Head of caudate nucleus (tissue), 42 donors: ENCODE measurements at regions not wholly inside any gene's neighbourhood (a gene's known extent, or its start where the extent isn't known, plus 50 kb on each side); places are given as distances from the start of the nearest gene placed in this dataset.
"Not testable (repeated sequence)": the region's sequence is repeated elsewhere in the genome, so short reads cannot be mapped to it uniquely, and the experiment has no call there.

ENCODE experiments used
- DNase-seq, 42 donors: peaks; one replicate each; pipeline versions ENCODE4 v3.0.0 to v3.0.0-alpha.2; 2020 to 2021; ENCODE audit warnings: mixed read lengths in 7 of 42
- intact Hi-C: fragments of 100-400 bp; cut with DNase I; formaldehyde crosslinking; loops from one replicate; pipeline ENCODE4 v1.15.0; 2022

DNA sequence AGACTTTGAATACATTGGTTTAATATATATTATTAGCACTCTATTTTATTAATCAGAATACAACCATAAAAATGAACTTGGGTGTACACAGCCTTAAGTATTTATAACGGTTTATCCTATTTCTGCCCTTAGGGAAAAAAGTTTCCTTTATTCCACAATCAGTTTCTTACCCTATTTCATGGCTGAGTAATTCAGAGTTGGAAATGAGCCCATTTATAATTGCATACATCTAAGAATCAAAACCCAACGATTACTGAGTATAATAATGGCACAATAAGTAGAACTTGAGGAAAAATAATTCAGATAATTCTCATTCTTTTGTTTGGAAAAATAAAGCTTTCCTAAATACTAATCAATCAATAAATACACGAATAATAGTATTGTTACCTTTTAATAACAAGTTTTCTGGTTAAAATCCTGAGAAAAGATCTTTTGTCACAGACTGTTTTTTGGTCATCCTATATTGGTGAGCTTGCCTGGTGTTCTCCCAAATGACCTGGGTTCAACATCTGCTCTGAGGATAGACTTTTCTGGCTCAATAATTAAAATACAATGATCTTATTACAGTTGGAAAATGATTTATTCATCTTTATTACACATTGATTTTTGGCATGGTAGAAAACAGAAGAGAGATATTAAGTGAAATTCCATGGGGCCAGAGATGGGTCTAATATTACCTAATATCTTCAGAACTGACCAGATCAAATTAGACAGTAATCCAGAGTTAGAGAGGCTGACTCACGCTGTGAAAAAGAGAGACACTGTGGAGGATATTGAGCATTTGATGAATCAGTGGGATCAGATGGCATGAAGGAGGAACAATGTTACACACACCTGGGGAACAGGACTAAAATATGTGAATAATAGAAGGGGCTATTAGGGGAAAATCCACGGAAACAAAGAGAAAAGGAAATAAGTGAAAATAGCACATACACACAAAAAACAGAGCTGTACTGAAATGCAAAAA is 162.1 kb upstream of the TBX18 start:
- intact Hi-C loops: no loop called here
- DNase-seq: no peak

DNA sequence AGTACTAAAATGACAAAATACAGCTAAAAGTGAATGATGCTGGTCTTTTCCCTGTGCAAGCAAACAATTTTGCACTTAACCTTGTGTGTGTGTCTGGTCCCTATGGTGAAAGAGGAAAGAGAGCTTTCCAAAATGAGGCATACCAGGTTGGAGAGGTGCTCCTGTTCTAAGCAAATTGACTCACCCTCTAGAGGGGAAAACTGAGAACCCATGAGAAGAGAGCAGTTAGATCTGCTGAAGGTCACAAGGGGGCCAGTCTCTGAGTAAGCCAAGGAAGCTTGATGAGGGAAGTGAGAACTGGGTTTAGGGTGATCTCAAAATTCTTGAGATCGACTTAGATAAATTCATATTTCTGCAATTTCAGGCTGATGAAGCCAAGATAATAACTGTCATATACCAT is 157.5 kb upstream of the TBX18 start:
- intact Hi-C loops: no loop called here
- no peak for DNase-seq

DNA sequence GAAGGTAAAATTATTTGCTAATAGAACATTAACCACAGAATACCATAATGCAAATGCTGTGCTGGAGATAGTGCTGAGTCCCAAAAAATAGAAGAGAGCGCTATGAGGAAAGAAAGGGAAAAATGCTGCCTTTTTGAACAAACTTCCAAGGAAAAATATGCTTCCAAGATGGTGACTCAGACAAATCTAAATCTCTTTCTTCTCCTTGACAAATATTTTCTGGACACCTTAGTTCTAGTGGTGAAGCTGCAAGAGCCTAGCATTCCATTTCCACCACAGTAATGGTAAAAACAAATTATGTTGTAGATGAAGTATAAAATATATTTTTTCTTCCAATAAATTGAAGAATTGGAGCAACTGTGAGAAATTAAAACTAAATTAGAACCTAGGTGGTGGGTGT is 155.6 kb upstream of the TBX18 start:
- intact Hi-C loops: no loop called here
- no peak for DNase-seq

DNA sequence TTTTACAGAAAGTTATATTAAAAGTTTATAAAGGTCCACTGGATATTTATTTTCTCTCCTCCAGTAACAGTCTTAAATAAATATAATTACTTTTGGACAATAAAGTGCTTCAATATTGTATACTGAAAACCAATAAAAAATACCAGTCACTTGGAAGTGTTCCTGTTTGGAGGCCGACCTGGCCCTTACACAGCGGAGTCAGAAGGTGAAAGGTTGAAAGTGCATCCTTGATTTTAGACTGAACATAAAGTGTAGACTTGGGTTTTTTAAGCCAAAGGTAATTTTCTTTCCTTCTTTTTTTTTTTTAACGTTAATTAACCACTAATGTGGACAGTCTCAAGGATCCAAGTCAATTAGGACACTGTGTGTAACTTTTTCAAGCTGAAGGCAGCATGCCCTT is 152.3 kb upstream of the TBX18 start:
- intact Hi-C loops: no loop called here
- no peak for DNase-seq

DNA sequence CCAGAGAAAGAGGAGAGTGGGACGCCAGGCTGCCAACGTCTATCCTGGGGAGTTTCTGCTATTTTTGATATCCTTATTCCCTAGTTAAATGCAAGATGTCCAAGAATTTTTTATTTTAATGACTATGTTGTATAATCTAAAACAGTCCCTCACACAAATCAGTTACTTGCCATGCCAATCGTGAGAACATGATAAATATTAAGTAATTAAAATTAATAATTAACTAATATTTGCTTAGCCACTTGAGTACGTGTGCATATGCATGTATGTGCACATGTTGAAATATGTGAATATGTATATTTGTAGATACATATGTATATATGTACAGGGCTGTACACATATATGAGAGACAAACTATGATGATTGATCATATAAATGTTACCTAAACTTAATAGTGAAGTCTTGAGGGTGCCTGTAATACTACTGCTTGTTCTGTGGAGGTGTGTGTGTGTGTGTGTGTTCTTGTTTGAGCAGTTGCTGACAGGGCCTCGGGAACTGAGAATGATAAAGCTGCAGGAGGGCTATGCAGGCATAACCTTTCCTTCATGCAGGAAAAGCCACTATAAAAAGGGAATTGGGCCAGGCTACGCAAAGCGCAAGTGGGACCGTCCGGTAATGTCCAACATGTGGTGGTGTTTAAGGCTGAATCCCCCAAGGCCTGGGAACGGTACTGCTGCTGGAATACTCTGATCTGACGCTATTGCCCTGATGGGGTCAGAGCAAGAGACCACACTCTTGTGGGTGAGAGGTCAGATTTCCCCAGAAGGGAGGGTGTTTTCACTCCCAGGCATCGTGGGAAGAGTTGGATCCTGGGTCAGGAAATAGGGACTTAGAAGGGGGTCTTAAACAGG is 148.3 kb upstream of the TBX18 start:
- DNase-seq: no peak
- intact Hi-C loops: no loop called here

DNA sequence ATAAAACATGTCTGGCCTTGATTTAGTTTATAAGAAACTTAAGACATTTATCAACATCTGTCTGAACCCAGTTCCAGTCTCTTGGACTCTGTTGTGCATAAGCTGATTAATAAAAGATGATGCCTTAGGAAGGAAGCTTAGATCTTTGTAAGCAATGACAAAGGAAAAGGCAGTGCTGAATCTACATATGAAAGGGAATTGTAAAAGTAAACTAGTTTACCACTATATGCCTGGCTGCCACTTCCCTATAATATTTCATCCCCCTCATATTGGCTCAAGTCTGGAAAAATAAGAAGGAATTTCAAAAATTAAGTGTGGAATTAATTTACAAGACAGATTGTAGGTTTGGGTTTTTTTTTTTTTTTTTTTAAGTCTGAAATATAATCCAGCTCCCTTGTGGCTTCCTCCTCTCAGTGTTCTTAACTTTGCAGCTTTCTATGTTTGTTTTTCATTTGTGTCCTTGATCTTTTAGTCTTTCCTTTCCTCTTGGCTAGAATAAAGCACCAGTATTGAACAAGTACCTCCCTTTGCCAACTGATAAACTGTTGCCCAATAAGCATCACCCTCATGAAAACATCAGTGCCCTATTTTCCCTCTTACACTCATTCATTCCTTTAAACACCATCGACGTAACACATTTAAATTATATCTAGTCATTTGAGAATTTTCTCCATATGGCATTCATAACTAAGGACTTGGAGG is 146.7 kb upstream of the TBX18 start:
- intact Hi-C loops: no loop called here
- no peak for DNase-seq

DNA sequence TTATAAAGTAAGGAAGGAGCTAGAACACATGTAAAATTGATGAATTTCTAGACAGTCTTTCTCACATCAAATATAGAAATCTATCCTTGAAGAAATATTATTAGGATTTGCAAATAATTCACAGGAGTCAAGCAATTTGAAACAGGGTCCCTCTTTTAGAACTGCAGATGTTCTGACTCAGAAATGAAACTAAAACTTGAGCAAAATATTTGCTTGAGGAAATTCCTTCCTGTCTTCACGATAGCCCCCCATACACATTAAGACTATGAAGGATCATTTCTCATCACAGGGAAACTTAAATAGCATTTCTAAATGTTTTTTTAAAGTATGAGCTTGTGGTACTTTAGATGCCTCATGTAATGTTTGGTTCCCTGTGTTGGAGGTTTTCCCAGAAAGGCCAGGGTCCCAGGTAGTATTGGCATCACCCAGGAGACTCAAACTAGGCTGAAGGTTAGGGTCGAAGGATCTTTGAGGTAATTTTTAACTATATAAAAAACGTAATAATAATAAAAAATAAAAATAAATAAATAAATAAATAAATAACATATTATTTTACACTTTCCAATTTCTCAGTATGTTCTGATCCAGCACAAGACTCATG is 144.0 kb upstream of the TBX18 start:
- intact Hi-C loops: no loop called here
- DNase-seq: no peak

DNA sequence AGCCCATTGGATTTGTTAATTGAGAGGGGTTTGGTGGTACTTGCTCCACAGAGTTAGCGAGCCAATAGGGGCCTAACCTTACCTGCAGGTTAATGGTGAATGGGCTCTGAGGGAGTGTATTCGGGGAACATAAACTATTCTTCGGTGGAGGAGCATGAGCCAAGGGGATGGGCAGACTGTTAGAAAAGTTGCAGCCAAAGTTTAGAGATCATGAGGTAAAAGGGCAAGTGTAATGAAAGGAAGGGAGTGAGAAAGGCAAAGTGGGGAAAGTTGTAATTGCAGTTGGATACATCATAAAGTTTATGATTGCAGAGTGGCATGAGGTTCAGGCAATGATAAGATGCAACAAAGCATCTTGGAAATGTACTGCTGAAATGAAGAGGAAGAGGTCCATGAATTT is 142.1 kb upstream of the TBX18 start:
- DNase-seq: no peak
- intact Hi-C loops: no loop called here

DNA sequence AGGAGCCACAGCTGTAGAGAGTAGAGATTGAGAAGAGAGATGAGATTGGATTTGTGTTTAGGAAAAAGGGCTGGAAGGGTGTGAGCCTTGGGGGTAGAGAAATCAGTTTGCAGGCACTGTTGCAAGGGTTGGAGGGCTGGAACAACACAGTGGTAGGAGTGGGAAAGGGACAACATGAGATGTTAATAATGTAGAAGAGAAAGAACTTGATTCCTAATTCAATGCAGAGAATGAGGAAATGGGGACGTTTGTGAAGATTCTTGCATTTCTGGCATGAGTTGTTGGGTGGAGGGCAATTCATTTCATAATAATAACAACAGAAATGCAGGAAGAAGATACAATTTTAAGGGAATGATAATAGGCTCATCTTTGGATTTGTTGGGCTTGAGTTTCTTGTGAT is 141.4 kb upstream of the TBX18 start:
- DNase-seq: no peak
- intact Hi-C loops: no loop called here

DNA sequence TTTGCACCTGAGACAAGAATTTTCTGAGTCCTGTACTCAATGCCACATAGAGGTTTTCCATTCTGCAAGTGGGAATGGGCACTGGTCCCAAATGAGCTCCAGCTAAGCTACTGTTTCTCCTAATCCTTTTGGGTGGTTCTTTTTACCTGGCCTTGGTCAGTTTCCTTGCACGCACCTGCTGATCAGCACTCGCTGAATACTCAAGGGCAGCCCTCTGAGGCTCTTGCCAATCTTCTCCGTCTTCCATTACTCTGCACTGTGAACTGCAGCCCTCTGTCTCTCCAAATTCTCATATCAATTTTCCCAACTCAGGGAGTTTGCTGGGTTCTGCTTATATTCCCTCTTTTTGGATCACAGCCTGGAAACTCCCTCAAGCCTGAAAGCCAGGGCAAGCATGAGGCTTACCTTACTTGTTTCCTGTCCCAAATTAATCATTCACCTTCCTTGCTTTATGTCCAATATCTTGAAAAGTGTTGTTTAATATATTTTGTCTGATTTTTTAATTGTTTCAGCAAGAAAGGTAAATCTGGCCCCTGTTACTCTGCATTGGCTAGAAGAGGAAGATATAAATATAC is 138.0 kb upstream of the TBX18 start:
- no peak for DNase-seq
- intact Hi-C loops: no loop called here

DNA sequence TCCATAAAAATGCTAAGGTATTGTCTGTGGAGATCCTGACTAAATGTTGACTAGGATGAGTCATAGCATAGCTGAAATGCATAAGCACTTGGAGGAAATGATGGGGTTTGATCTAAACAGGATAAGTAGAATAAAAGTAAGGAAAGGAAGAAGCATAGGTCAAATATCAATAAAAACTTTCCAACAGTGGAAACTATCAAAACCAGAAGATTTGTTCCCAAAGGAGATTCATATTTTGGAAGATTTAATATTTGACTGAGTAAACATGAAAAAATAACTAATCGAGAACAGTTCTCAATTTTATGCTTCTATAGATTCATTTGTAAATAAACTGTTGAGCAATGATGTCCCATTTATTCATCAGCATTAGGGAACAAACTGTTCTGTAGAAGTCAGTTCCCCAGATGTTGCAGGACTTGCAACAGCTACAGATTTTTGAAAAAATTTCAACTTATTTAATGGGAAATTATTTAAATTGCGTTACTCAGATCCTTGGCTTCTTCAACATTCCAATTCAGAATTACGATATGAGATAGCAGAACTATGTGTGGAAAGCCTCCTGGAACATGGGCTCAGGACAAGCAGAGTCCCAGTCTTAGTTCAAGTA is 133.7 kb upstream of the TBX18 start:
- DNase-seq: no peak
- intact Hi-C loops: no loop called here

DNA sequence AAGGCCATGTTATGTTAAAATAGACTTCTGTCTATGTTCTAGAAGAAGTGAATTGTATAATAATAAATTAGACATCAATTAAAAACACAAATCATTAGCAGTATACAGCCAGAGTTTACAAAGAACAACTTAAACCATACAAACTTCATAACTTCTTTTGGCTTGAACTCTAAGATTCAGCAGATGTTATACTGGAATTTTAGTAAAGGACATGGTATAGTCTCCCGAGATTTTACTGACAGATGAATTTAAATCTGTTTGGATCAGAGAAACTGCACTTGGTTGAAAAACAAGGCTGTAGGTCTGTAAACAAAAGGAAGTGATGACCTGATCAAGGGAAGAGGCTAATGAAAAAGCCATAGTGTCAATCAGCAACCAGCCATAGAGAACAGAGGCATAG is 132.6 kb upstream of the TBX18 start:
- intact Hi-C loops: no loop called here
- DNase-seq: no peak

DNA sequence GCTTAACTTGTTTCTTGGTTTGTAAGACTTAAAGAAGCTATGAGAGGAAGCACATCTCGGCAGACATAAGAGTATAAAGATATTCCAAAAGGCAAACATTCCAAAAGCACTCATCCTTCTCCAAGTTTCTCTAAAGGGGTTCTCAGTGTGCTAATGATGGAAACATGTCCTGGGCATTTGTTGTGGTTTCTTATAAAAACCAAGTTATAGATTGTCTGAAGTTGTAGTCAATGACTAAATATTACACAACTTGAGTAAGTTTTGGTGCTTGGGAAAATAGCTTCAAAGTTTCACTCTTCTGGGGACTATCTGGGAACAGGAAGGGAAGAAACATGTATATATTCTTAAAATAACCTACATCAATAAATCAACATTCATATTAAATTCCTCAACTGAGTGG is 128.3 kb upstream of the TBX18 start:
- DNase-seq: no peak
- intact Hi-C loops: no loop called here

DNA sequence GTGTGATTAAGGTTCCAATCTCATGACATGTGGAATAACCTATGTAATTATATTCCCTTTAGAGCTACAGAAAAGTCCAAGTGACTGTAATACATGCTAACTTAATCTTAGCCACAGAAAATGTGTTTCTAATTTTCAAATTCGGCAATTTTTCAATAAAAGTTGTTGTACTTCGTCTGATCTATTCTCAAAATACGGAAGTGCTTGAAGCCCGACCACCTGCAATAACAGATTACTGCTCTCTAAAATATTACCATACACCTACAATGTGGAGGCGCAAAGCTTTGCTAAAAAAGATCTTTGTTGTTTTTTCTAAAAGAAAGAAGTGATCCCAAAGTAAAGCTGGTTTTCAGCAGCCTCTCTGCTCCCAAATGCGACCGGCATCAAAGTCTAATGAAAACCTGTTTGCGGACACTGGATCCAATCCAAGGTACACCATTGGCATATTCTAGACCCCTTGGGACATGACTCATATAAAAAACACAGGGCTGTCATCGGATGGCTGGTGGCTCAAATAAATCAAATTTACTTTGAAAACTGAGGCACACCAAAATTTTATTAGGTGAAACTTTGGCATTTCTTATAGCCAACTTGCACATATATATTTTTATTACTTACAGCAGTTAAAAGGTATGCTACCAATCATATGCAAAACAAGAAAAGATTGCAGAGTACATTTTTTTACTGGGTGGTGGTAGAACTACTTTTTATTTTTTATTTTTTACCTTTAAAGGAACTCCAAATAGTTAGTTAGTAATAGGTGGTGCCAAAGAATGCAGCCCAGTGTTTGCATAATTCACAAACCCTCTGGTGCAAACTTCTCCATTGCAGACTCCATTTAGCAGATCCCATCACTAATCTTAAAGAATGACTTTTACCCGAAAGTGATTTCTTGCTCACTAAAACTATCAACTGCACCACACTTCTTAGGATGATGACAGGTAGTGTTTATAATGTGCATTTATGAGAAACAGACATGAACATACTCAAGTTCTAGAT is 118.7 kb upstream of the TBX18 start:
- DNase-seq: no peak
- intact Hi-C loops: no loop called here

DNA sequence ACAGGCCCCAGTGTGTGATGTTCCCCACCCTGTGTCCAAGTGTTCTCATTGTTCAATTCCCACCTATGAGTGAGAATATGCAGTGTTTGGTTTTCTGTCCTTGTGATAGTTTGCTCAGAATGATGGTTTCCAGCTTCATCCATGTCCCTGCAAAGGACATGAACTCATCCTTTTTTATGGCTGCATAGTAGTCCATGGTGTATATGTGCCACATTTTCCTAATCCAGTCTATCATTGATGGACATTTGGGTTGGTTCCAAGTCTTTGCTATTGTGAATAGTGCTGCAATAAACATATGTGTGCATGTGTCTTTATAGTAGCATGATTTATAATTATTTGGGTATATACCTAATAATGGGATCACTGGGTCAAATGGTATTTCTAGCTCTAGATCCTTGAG is 115.0 kb upstream of the TBX18 start:
- DNase-seq, intact Hi-C loops: not testable (repeated sequence)

DNA sequence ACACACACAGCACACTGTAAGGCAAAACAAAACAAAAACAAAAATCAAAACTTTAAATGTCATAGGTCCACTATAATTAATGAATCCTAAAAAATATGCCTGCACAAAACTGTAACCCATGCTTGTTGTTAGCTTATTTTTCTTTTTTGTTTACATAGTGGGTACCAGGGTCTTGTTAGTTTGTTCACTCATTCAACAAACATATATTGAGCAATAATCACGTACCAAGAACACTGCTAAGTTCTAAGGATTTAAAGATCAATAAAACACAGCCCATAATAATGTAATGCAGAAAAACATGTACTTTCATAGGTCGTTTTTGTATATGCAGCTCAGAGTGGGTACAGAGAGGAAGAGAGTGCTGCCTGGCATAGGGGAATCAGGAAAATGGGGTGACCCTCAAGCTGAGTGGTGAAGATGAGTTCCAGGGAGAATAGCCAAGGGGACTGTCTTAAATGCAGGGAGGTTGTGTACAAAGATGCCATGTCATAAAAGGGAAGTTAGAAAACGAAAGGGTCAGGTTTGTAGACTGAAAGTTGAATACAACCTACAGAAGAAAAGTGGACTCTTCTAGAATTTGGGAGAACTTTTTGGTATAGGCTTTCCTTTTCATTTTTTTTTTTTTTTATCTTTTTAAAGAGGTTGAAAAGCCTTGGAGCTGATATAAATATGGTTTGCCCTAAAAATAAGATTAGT is 113.3 kb upstream of the TBX18 start:
- intact Hi-C loops: no loop called here
- DNase-seq: no peak
